Panc1 (cell line): ENCODE measurements at regions not wholly inside any gene's neighbourhood (a gene's known extent, or its start where the extent isn't known, plus 50 kb on each side); places are given as distances from the start of the nearest gene placed in this dataset.

Source experiments
- ATAC-seq: fragments of 200-7000 bp; cut with Tn5 transposase; 2 replicates; pipeline ENCODE4 v1.9.1; 2020; ENCODE audit warnings: mild to moderate bottlenecking, moderate library complexity
- BruUV-seq: library from RNA; stranded (reverse); fragments of 400-500 nt; replicated peaks from 2 replicates; lab custom pipeline; 2021; lab: Mats Ljungman, UMichigan
- CTCF ChIA-PET: fragments of 300-600 bp; sonication (Branson Sonifier 250); formaldehyde crosslinking; loops from one replicate; lab custom pipeline; 2022; ENCODE audit warnings: antibody characterized with exemption; lab: Charles Lee
- POLR2A ChIA-PET: fragments of 300-600 bp; sonication (Branson Sonifier 250); formaldehyde crosslinking; loops from one replicate; lab custom pipeline; 2022; ENCODE audit warnings: antibody characterized with exemption; lab: Charles Lee
- DNase-seq: peaks from one replicate; pipeline ENCODE4 v3.0.0-alpha.2; 2010; ENCODE audit warnings: low read depth, low spot score
- H3K27ac ChIP-seq: 2 replicates; pipeline ENCODE4 v1.5.1; 2011; ENCODE audit warnings: mild to moderate bottlenecking, low read length, inconsistent platforms
- H3K27me3 ChIP-seq: fragments of 200-500 bp; sonication (Bioruptor generic); 2 replicates; pipeline ENCODE4 v1.6.0; 2014; ENCODE audit warnings: low read length, inconsistent platforms; ENCODE audit not compliant: control insufficient read depth, insufficient read depth
- H3K36me3 ChIP-seq: fragments of 200-500 bp; sonication (Bioruptor generic); 2 replicates; pipeline ENCODE4 v1.5.1; 2014; ENCODE audit warnings: inconsistent platforms, mild to moderate bottlenecking, low read length, moderate library complexity; ENCODE audit not compliant: control insufficient read depth, insufficient read depth
- H3K4me1 ChIP-seq: 2 replicates; pipeline ENCODE4 v1.5.1; 2011; ENCODE audit warnings: inconsistent platforms, mild to moderate bottlenecking, low read length, moderate library complexity; ENCODE audit not compliant: control insufficient read depth, insufficient read depth
- H3K4me3 ChIP-seq, 2 experiments: 2 replicates each; pipeline ENCODE4 v1.5.1; 2011 to 2012; ENCODE audit warnings: low read depth in 2 of 2, low read length in 2 of 2, mild to moderate bottlenecking in 2 of 2, inconsistent platforms in 1 of 2, moderate library complexity in 1 of 2
- H3K9me3 ChIP-seq: fragments of 200-500 bp; sonication (Bioruptor generic); 2 replicates; pipeline ENCODE4 v1.5.1; 2014; ENCODE audit warnings: low read depth, mild to moderate bottlenecking, inconsistent platforms, low read length, moderate library complexity; ENCODE audit not compliant: control insufficient read depth, insufficient read depth
- CTCF ChIP-seq: fragments of 450-650 bp; IDR thresholded peaks from 2 replicates; pipeline ENCODE4 v1.5.1; 2017; ENCODE audit warnings: mild to moderate bottlenecking
- POLR2AphosphoS5 ChIP-seq: IDR thresholded peaks from 2 replicates; pipeline ENCODE4 v1.6.1; 2012; ENCODE audit warnings: mild to moderate bottlenecking, low read depth, low read length, moderate library complexity
- SIN3A ChIP-seq: IDR thresholded peaks from 2 replicates; pipeline ENCODE4 v1.6.1; 2012; ENCODE audit warnings: low read depth, mild to moderate bottlenecking, low read length, moderate library complexity, borderline replicate concordance; ENCODE audit not compliant: insufficient read depth
- TCF7L2 ChIP-seq: IDR thresholded peaks from 2 replicates; pipeline ENCODE4 v1.6.1; 2011; ENCODE audit warnings: mild to moderate bottlenecking, low read depth, low read length, inconsistent platforms
- in situ Hi-C: cut with HindIII; loops from 2 replicates; pipeline ENCODE4 v1.10.0; 2016; ENCODE audit warnings: low sequenced_read_pairs, low pct_unique_long_range_greater_than_20kb
- intact Hi-C: fragments of 100-400 bp; cut with micrococcal nuclease; formaldehyde crosslinking; loops from one replicate; pipeline ENCODE4 v1.10.0; 2022; ENCODE audit not compliant: unreplicated experiment
- TF ChIP-seq, protein P1 (sequence below), 2 experiments: IDR thresholded peaks; 2 replicates each; pipeline ENCODE4 v1.6.1; 2011 to 2012; ENCODE audit warnings: low read depth in 2 of 2, control low read depth in 1 of 2, low read length in 1 of 2, mild to moderate bottlenecking in 1 of 2, moderate library complexity in 1 of 2; ENCODE audit not compliant: insufficient read depth in 1 of 2

DNA sequence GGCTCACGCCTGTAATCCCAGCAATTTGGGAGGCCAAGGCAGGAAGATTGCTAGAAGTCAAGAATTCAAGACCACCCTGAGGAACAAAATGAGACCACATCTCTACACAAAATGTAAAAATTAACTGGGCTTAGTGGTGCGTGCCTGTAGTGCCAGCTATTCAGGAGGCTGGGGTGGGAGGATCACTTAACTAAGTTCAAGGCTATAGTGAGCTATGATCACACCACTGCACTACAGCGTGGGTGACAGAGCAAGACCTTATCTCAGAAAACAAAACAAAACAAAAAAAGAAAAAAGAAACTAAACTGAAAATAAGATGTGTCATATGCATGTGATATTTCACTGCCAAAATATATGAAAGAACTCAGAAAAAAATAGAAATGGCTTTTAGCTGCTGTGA, 243.3 kb upstream of the CCDC54 start:
- ChIA-PET POLR2A (no interaction called here), CTCF (no interaction called here)
- BruUV-seq = no TSS peak
- Histone ChIP-seq H3K4me1 (no peaks in the 10 kb centered on the region), H3K27me3 (no peaks in the 10 kb centered on the region), H3K9me3 (no peaks in the 10 kb centered on the region), H3K27ac (no peak overlapping the region), H3K36me3 (no peaks in the 10 kb centered on the region), H3K4me3 (no peak overlapping the region)
- DNase-seq = no peak
- intact Hi-C loops (no loop called here), in situ Hi-C loops (no loop called here)
- TF ChIP-seq TCF7L2 (no peak), CTCF (no peak), SIN3A (no peak), POLR2AphosphoS5 (no peak)
- TF ChIP-seq, protein P1, sequence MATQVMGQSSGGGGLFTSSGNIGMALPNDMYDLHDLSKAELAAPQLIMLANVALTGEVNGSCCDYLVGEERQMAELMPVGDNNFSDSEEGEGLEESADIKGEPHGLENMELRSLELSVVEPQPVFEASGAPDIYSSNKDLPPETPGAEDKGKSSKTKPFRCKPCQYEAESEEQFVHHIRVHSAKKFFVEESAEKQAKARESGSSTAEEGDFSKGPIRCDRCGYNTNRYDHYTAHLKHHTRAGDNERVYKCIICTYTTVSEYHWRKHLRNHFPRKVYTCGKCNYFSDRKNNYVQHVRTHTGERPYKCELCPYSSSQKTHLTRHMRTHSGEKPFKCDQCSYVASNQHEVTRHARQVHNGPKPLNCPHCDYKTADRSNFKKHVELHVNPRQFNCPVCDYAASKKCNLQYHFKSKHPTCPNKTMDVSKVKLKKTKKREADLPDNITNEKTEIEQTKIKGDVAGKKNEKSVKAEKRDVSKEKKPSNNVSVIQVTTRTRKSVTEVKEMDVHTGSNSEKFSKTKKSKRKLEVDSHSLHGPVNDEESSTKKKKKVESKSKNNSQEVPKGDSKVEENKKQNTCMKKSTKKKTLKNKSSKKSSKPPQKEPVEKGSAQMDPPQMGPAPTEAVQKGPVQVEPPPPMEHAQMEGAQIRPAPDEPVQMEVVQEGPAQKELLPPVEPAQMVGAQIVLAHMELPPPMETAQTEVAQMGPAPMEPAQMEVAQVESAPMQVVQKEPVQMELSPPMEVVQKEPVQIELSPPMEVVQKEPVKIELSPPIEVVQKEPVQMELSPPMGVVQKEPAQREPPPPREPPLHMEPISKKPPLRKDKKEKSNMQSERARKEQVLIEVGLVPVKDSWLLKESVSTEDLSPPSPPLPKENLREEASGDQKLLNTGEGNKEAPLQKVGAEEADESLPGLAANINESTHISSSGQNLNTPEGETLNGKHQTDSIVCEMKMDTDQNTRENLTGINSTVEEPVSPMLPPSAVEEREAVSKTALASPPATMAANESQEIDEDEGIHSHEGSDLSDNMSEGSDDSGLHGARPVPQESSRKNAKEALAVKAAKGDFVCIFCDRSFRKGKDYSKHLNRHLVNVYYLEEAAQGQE (IDR thresholded peaks at IDR 0.05; ENCODE audit: insufficient read depth in 1 of 2, low read depth in 2 of 2, low read length in 1 of 2) = no peak
- no peak for ATAC-seq

GRCh38 chr3:107142171-107142570, 235.1 kb upstream of the CCDC54 start:
- no peak overlapping the region for H3K27ac ChIP-seq
- in situ Hi-C loops = no loop called here
- no peaks in the 10 kb centered on the region for H3K36me3 ChIP-seq
- intact Hi-C loops = no loop called here
- CTCF ChIA-PET = no interaction called here
- no TSS peak for BruUV-seq
- no peaks in the 10 kb centered on the region for H3K4me1 ChIP-seq
- ATAC-seq (no peak), DNase-seq (no peak)
- TF ChIP-seq CTCF (no peak), TCF7L2 (no peak), POLR2AphosphoS5 (no peak), SIN3A (no peak)
- TF ChIP-seq, protein P1 (IDR thresholded peaks at IDR 0.05; ENCODE audit: insufficient read depth in 1 of 2, low read depth in 2 of 2, low read length in 1 of 2) = no peak
- H3K9me3 ChIP-seq = no peaks in the 10 kb centered on the region
- H3K27me3 ChIP-seq = no peaks in the 10 kb centered on the region
- POLR2A ChIA-PET = no interaction called here
- H3K4me3 ChIP-seq = no peak overlapping the region
